ENCODE measurements at regions not wholly inside any gene's neighbourhood (a gene's known extent, or its start where the extent isn't known, plus 50 kb on each side); places are given as distances from the start of the nearest gene placed in this dataset.

DNA sequence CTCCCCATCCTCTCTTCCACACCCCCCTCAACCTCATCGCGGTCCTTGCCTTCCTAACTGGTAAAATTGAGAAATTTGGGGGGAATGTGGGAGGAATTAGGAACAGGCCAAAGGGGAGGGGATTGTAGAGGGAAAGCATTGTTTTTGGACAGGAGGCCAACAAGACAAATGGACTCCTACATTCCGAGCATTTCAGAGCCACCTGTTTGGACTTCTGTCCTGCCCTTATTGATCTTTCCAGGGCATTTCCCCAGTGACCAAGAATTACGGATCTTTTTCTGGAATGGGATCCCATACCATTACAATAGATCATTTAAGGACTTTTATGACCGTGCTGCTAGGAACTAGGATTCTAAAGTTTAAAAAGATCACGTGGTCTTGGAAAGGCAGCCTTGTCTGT, 221.3 kb upstream of the ASIC2 start:
- intact Hi-C loops (cut with DNase I), result no loop called here
- Histone ChIP-seq H3K4me3 (no peak overlapping the region), H3K9me3 (no peaks in the 10 kb centered on the region), H3K27ac (no peak overlapping the region), H3K27me3 (no peaks in the 10 kb centered on the region), H3K4me1 (no peaks in the 10 kb centered on the region), H3K36me3 (no peaks in the 10 kb centered on the region)
- ATAC-seq (no peak), DNase-seq (no peak)
- TF ChIP-seq, protein P1, sequence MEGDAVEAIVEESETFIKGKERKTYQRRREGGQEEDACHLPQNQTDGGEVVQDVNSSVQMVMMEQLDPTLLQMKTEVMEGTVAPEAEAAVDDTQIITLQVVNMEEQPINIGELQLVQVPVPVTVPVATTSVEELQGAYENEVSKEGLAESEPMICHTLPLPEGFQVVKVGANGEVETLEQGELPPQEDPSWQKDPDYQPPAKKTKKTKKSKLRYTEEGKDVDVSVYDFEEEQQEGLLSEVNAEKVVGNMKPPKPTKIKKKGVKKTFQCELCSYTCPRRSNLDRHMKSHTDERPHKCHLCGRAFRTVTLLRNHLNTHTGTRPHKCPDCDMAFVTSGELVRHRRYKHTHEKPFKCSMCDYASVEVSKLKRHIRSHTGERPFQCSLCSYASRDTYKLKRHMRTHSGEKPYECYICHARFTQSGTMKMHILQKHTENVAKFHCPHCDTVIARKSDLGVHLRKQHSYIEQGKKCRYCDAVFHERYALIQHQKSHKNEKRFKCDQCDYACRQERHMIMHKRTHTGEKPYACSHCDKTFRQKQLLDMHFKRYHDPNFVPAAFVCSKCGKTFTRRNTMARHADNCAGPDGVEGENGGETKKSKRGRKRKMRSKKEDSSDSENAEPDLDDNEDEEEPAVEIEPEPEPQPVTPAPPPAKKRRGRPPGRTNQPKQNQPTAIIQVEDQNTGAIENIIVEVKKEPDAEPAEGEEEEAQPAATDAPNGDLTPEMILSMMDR (IDR thresholded peaks at IDR 0.05), result no peak

DNA sequence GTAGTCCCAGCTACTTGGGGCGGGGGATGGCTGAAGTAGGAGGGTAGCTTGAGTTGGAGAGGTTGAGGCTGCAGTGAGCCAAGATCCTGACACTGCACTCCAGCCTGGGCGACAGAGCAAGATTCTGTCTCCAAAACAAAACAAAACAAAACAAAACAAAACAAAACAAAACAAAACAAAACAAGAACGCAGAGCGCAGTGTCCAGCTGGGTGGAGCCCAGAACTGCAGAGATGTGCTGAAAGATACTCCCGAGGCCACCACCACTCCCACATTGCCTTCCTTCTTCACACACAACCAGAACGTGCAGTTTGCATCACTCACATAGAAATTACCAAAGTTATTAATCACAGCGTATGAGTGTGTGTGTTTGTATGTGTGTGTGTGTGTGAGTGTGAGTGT, 222.9 kb upstream of the ASIC2 start:
- H3K4me1 ChIP-seq, result no peaks in the 10 kb centered on the region
- no peak overlapping the region for H3K4me3 ChIP-seq
- no peak overlapping the region for H3K27ac ChIP-seq
- DNase-seq (no peak), ATAC-seq (peak; percentile 14)
- no peaks in the 10 kb centered on the region for H3K9me3 ChIP-seq
- no peaks in the 10 kb centered on the region for H3K36me3 ChIP-seq
- H3K27me3 ChIP-seq, result no peaks in the 10 kb centered on the region
- TF ChIP-seq, protein P1 (IDR thresholded peaks at IDR 0.05), result no peak
- intact Hi-C loops (cut with DNase I), result no loop called here

DNA sequence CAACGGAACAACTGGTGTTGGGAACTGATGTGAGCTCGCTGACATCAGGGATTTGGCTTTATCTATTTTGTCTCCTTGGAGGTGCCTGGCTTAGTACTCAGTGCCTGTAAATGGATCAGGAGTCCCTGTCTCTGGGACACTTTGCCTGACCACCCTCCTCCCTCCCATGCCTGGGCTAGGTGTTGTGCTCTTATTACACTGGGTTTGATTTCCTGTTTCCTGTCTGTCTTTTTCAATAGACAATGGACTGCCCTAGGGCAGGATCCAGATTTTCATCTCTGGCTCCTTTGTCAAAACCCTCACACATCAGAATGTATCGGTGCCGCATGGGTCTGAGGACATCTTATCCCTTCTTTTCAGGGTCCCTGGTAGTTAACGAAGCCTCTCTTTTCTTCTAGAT, 223.6 kb upstream of the ASIC2 start:
- Histone ChIP-seq H3K4me3 (no peak overlapping the region), H3K4me1 (no peaks in the 10 kb centered on the region), H3K27ac (no peak overlapping the region), H3K27me3 (no peaks in the 10 kb centered on the region), H3K36me3 (no peaks in the 10 kb centered on the region), H3K9me3 (no peaks in the 10 kb centered on the region)
- TF ChIP-seq, protein P1 (IDR thresholded peaks at IDR 0.05), result no peak
- intact Hi-C loops (cut with DNase I), result no loop called here
- ATAC-seq (no peak), DNase-seq (no peak)

DNA sequence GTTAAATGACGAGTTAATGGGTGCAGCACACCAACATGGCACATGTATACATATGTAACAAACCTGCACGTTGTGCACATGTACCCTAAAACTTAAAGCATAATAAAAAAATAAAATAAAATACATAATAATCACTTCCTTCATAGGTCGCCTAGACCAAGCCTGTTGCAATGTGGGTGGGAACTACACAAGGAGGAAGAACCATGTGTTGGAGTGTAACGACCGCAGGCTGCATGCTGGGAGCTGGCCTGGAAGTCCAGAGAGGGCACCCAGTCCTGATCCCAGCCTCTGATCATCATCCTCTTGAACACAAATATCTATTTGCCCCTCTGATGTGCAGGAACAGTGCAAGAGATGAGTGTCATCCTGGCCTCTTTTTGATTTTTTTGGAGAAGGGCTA, 224.7 kb upstream of the ASIC2 start:
- H3K9me3 ChIP-seq, result no peaks in the 10 kb centered on the region
- no peak for ATAC-seq

DNA sequence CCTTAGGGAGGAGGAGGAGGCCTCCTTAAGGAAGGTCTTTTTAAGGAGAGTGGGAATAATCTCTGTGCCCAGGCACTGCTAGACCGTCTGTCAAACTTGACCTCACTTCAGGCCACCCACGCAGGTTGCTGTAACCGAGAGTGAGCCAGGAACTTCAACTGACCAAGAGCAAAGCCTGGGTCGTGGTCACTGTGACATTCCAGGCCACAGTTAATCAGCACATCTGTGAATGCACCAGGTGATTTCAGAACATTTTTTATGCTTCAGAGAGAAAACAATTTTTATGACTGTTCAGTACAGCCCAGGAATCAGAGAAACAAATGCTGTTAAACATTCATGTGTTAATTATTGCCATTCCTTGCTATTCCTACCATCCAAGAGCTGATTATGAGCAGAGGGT, 226.6 kb upstream of the ASIC2 start:
- Histone ChIP-seq H3K4me3 (no peak overlapping the region), H3K36me3 (no peaks in the 10 kb centered on the region), H3K27me3 (no peaks in the 10 kb centered on the region), H3K27ac (no peak overlapping the region), H3K4me1 (no peaks in the 10 kb centered on the region), H3K9me3 (no peaks in the 10 kb centered on the region)
- no peak for DNase-seq
- no peak for ATAC-seq
- intact Hi-C loops (cut with DNase I), result no loop called here
- TF ChIP-seq, protein P1 (IDR thresholded peaks at IDR 0.05), result no peak

More for the DNA sequence above, 224.7 kb upstream of the ASIC2 start:
- TF ChIP-seq, protein P1 (IDR thresholded peaks at IDR 0.05), result no peak
- Histone ChIP-seq H3K27ac (no peak overlapping the region), H3K4me3 (no peak overlapping the region), H3K27me3 (no peaks in the 10 kb centered on the region), H3K4me1 (no peaks in the 10 kb centered on the region), H3K36me3 (no peaks in the 10 kb centered on the region)
- intact Hi-C loops (cut with DNase I), result no loop called here
- no peak for DNase-seq

All from upper lobe of right lung (tissue), 1 donor.